ENCODE measurements at regions not wholly inside any gene's neighbourhood (a gene's known extent, or its start where the extent isn't known, plus 50 kb on each side); places are given as distances from the start of the nearest gene placed in this dataset.

- DNase-seq: no peak
- no peak overlapping the region for H2AFZ ChIP-seq
- H3K9ac ChIP-seq: no peak overlapping the region
- H3K4me1 ChIP-seq (ENCODE audit: insufficient read depth): no peaks in the 10 kb centered on the region
- no peaks in the 10 kb centered on the region for H3K79me2 ChIP-seq (ENCODE audit: insufficient read depth)
- H3K4me2 ChIP-seq (ENCODE audit: unreplicated experiment): no peak overlapping the region
- no peaks in the 10 kb centered on the region for H3K27me3 ChIP-seq (replicated peaks; ENCODE audit: insufficient read depth)
- H3K9me2 ChIP-seq (ENCODE audit: insufficient read depth): no peaks in the 10 kb centered on the region
- in situ Hi-C loops (cut with MboI): no loop called here
- no peaks in the 10 kb centered on the region for H3K9me3 ChIP-seq (ENCODE audit: low read depth)
- no peak for TF ChIP-seq EZH2phosphoT487 (IDR thresholded peaks at IDR 0.05; ENCODE audit: insufficient read depth, low read depth)
- no peak for TF ChIP-seq EZH2 (IDR thresholded peaks at IDR 0.05; ENCODE audit: insufficient read depth, poor library complexity, severe bottlenecking)
- WGBS, 2 experiments (ENCODE audit: low coverage in 1 of 2, low lambda C conversion rate in 2 of 2, missing lambda C conversion rate in 2 of 2): 72 to 89% methylated on average over 2 of the region's 2 CpGs
- no peak overlapping the region for H3K27ac ChIP-seq
- no peak overlapping the region for H3K4me3 ChIP-seq
- no peaks in the 10 kb centered on the region for H3K36me3 ChIP-seq (ENCODE audit: low read depth)
- no peaks in the 10 kb centered on the region for H3F3A ChIP-seq (ENCODE audit: insufficient read depth)
- H4K20me1 ChIP-seq (ENCODE audit: insufficient read depth): no peaks in the 10 kb centered on the region
These were observed 611.3 kb downstream of the VRK1 start for GRCh38 chr14:97408503-97408902.

- Histone ChIP-seq H3K9ac (no peak overlapping the region), H3K4me1 (ENCODE audit: insufficient read depth) (no peaks in the 10 kb centered on the region), H3K9me3 (ENCODE audit: low read depth) (no peaks in the 10 kb centered on the region), H3K4me3 (no peak overlapping the region), H3F3A (ENCODE audit: insufficient read depth) (no peaks in the 10 kb centered on the region), H2AFZ (no peak overlapping the region), H3K27me3 (replicated peaks; ENCODE audit: insufficient read depth) (no peaks in the 10 kb centered on the region), H3K27ac (no peak overlapping the region), H3K79me2 (ENCODE audit: insufficient read depth) (no peaks in the 10 kb centered on the region), H3K4me2 (ENCODE audit: unreplicated experiment) (no peak overlapping the region), H3K9me2 (ENCODE audit: insufficient read depth) (no peaks in the 10 kb centered on the region), H4K20me1 (ENCODE audit: insufficient read depth) (no peaks in the 10 kb centered on the region), H3K36me3 (ENCODE audit: low read depth) (no peaks in the 10 kb centered on the region)
- in situ Hi-C loops (cut with MboI): no loop called here
- DNase-seq: no peak
- TF ChIP-seq EZH2phosphoT487 (IDR thresholded peaks at IDR 0.05; ENCODE audit: insufficient read depth, low read depth) (no peak), EZH2 (IDR thresholded peaks at IDR 0.05; ENCODE audit: insufficient read depth, poor library complexity, severe bottlenecking) (no peak)
- 36 to 45% methylated on average over 21 of the region's 21 CpGs for WGBS, 2 experiments (ENCODE audit: low coverage in 1 of 2, low lambda C conversion rate in 2 of 2, missing lambda C conversion rate in 2 of 2)
These were observed 612.0 kb downstream of the VRK1 start for GRCh38 chr14:97408937-97409815.

- H3F3A ChIP-seq (ENCODE audit: insufficient read depth): no peaks in the 10 kb centered on the region
- H3K79me2 ChIP-seq (ENCODE audit: insufficient read depth): no peaks in the 10 kb centered on the region
- no peak overlapping the region for H2AFZ ChIP-seq
- no peaks in the 10 kb centered on the region for H3K4me1 ChIP-seq (ENCODE audit: insufficient read depth)
- no peak overlapping the region for H3K4me2 ChIP-seq (ENCODE audit: unreplicated experiment)
- H4K20me1 ChIP-seq (ENCODE audit: insufficient read depth): no peaks in the 10 kb centered on the region
- no peaks in the 10 kb centered on the region for H3K36me3 ChIP-seq (ENCODE audit: low read depth)
- DNase-seq: no peak
- WGBS, 2 experiments (ENCODE audit: low coverage in 1 of 2, low lambda C conversion rate in 2 of 2, missing lambda C conversion rate in 2 of 2): 30 to 32% methylated on average over 13 of the region's 13 CpGs
- no peaks in the 10 kb centered on the region for H3K9me3 ChIP-seq (ENCODE audit: low read depth)
- H3K27me3 ChIP-seq (replicated peaks; ENCODE audit: insufficient read depth): no peaks in the 10 kb centered on the region
- no peaks in the 10 kb centered on the region for H3K9me2 ChIP-seq (ENCODE audit: insufficient read depth)
- no peak overlapping the region for H3K9ac ChIP-seq
- no peak overlapping the region for H3K27ac ChIP-seq
- in situ Hi-C loops (cut with MboI): no loop called here
- TF ChIP-seq EZH2phosphoT487 (IDR thresholded peaks at IDR 0.05; ENCODE audit: insufficient read depth, low read depth): no peak
- TF ChIP-seq EZH2 (IDR thresholded peaks at IDR 0.05; ENCODE audit: insufficient read depth, poor library complexity, severe bottlenecking): no peak
- no peak overlapping the region for H3K4me3 ChIP-seq
These were observed 613.8 kb downstream of the VRK1 start for GRCh38 chr14:97410667-97411620.

GRCh38 chr14:97411938-97412612 is 614.9 kb downstream of the VRK1 start:
- Histone ChIP-seq H3K4me1 (ENCODE audit: insufficient read depth) (no peaks in the 10 kb centered on the region), H3K9me3 (ENCODE audit: low read depth) (no peaks in the 10 kb centered on the region), H3K9me2 (ENCODE audit: insufficient read depth) (no peaks in the 10 kb centered on the region), H3K9ac (no peak overlapping the region), H2AFZ (no peak overlapping the region), H3K27ac (no peak overlapping the region), H3K4me3 (no peak overlapping the region), H3K36me3 (ENCODE audit: low read depth) (no peaks in the 10 kb centered on the region), H3K27me3 (replicated peaks; ENCODE audit: insufficient read depth) (no peaks in the 10 kb centered on the region), H4K20me1 (ENCODE audit: insufficient read depth) (no peaks in the 10 kb centered on the region), H3K4me2 (ENCODE audit: unreplicated experiment) (no peak overlapping the region), H3F3A (ENCODE audit: insufficient read depth) (no peaks in the 10 kb centered on the region), H3K79me2 (ENCODE audit: insufficient read depth) (no peaks in the 10 kb centered on the region)
- WGBS, 2 experiments (ENCODE audit: low coverage in 1 of 2, low lambda C conversion rate in 2 of 2, missing lambda C conversion rate in 2 of 2): 75 to 82% methylated on average over 15 of the region's 15 CpGs
- DNase-seq: no peak
- in situ Hi-C loops (cut with MboI): no loop called here
- no peak for TF ChIP-seq EZH2 (IDR thresholded peaks at IDR 0.05; ENCODE audit: insufficient read depth, poor library complexity, severe bottlenecking)
- TF ChIP-seq EZH2phosphoT487 (IDR thresholded peaks at IDR 0.05; ENCODE audit: insufficient read depth, low read depth): no peak

Measured in GM23248 (cell line).